ENCODE measurements at regions not wholly inside any gene's neighbourhood (a gene's known extent, or its start where the extent isn't known, plus 50 kb on each side); places are given as distances from the start of the nearest gene placed in this dataset.
A peak's percentile ranks its signal among the peaks of the same experiment; 100 is the strongest.
"Not testable (repeated sequence)": the region's sequence is repeated elsewhere in the genome, so short reads cannot be mapped to it uniquely, and the experiment has no call there.

DNA sequence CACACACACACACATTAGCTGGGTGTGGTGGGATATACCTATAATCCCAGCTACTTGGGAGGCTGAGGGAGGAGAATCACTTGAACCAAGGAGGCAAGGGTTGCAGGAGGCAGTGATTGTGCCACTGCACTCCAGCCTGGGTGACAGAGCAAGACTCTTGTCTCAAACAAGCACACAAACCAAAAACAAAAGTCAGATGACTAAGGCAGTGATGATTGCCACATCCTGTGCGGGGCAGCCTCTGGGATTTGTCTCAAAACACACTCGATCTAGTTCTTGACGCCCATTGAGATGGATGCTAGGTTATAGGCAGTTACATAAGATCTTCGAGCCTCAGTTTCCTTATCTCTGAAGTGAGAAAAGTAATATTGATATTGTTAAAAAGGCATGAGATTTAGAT, 57.8 kb upstream of the NBPF8 start:
- H3K27me3 ChIP-seq; H3K27ac ChIP-seq; H3K36me3 ChIP-seq; ATAC-seq; H3K9me3 ChIP-seq; H3K4me1 ChIP-seq; intact Hi-C loops (cut with DNase I); H3K4me3 ChIP-seq: not testable (repeated sequence)
- peak in 1 of 4 donors; percentile 34 for DNase-seq

DNA sequence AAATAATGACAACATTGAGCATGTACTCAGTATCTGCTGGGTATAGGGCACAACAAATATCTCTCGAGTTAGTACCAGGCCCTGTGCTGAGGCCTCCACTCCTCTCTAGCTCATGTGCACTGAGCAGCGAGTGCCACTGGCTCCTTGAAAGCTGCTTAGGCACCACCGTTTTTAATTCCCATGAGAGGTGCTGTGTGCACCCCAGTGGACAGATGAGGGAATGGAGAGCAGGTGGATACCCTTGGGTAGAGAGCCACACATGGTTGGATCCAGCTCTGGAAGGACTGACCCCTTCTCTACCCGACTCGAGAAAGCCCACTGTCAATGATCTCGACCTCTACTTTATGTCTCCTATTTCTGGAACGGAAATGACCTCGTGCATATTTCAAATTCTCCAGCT, 58.7 kb upstream of the NBPF8 start:
- intact Hi-C loops (cut with DNase I); H3K27me3 ChIP-seq; ATAC-seq: not testable (repeated sequence)

DNA sequence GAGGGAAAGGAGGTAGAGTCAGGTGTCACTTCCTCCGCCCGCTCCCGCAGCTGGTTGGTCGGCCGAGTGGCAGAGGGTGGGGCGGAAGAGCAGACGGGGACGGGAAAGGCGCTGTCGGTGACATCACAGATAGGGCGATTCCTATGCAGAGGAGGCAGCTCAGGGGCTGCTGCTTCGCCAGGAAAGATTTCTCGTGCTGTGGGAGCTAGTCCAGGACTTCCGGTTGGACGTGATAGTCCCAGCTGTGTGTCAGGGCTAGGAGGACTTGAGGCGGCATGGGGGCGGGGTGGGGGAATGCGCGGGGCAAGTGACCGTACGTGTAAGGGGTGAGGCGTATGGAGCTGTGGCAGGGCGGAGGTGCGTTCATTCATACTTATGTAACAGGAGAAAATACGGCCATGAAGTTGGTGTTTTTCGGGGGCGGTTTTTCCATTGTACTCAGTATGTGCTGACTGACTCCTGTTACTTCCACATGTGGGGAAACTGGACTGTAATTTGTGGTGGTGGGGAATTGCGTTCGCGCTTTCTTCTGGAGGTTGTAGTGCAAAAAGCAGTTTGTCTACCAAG, 60.1 kb upstream of the NBPF8 start:
- peak overlapping the region; percentile 39 to 58 for H3K27ac ChIP-seq
- peak overlapping the region in 1 of 2 donors; percentile 20 for H3K4me3 ChIP-seq

More for the DNA sequence above, 58.7 kb upstream of the NBPF8 start:
- not testable (repeated sequence) for H3K9me3 ChIP-seq, H3K36me3 ChIP-seq, H3K4me1 ChIP-seq, H3K4me3 ChIP-seq, H3K27ac ChIP-seq, DNase-seq
- TF ChIP-seq, protein P1, sequence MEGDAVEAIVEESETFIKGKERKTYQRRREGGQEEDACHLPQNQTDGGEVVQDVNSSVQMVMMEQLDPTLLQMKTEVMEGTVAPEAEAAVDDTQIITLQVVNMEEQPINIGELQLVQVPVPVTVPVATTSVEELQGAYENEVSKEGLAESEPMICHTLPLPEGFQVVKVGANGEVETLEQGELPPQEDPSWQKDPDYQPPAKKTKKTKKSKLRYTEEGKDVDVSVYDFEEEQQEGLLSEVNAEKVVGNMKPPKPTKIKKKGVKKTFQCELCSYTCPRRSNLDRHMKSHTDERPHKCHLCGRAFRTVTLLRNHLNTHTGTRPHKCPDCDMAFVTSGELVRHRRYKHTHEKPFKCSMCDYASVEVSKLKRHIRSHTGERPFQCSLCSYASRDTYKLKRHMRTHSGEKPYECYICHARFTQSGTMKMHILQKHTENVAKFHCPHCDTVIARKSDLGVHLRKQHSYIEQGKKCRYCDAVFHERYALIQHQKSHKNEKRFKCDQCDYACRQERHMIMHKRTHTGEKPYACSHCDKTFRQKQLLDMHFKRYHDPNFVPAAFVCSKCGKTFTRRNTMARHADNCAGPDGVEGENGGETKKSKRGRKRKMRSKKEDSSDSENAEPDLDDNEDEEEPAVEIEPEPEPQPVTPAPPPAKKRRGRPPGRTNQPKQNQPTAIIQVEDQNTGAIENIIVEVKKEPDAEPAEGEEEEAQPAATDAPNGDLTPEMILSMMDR (IDR thresholded peaks at IDR 0.05) = peak in 1 of 2 donors; percentile 13

DNA sequence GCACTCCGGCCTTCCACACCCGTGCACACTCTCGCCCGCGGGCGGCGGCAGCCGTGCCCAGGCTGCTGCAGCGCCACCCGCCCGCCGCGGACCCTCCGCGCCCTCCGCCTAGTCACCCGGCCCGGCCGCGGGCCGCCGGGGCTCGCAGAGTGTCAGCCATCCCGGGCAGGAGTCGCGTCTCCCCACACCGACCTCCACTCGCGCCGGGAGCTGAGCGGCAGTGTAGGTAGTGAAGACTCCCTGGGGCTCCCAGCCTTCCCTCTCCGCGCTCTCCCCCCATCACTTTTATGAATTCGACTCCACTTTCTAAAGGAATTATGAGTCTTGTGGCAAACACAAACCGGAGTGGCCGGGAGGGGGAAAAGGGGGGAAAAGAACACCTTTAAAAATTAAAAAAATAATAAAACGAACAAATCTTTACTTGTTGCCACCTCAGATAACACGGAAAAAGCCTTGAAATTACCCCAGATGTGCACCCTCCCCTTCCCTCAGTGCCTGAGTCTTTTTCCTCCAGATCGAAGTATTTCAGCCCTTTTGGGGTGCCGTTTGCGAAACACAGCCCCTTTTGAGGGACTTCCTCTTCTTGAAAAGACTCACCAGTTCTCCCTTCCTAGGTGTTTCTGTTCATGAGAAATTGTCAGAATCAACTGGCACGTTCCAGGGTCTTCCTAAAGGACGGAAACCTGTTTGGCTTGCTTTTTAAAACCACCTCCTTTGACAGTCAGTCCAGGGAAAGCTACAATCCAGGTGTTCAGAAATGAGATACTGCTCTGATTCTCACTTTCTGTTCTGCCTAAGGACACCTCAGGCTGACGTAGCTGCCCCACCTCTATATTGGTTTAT, 72.4 kb upstream of the NBPF8 start:
- not testable (repeated sequence) for H3K27ac ChIP-seq, ATAC-seq
- peak overlapping the region in 1 of 2 donors; percentile 23 for H3K4me3 ChIP-seq

More for the DNA sequence above, 60.1 kb upstream of the NBPF8 start:
- ATAC-seq = peak; percentile 100
- peak in 3 of 4 donors; percentile 43 to 54 (median 45) for DNase-seq
- intact Hi-C loops (cut with DNase I); H3K4me1 ChIP-seq; H3K27me3 ChIP-seq; H3K36me3 ChIP-seq; H3K9me3 ChIP-seq: not testable (repeated sequence)

DNA sequence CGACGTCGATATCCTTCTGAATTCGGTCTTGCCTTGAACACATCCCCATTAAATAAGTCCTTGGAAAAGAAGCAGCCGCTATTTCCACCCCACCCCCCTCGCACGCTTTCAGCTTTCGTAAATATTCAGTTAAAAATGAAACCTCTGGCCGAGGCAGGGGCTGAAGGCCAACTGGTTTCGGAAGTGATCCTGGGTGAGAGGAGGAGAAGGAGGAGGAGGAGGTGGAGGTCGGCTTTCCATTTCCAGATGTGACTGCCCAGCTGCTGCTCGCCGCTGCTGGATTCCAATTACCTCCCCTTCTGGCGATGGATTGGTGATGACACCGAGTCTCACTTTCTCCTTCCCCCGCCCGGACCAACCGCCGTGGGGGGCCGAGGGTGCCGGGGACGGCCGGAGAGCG, 73.1 kb upstream of the NBPF8 start:
- H3K4me3 ChIP-seq = peak overlapping the region in 1 of 2 donors; percentile 30
- H3K4me1 ChIP-seq; H3K9me3 ChIP-seq; H3K27ac ChIP-seq; ATAC-seq; H3K27me3 ChIP-seq; H3K36me3 ChIP-seq; intact Hi-C loops (cut with DNase I): not testable (repeated sequence)
- DNase-seq = peak in 1 of 4 donors; percentile 15

More for the DNA sequence above, 72.4 kb upstream of the NBPF8 start:
- DNase-seq = peak in 2 of 4 donors; percentile 34 to 68
- H3K4me1 ChIP-seq; H3K36me3 ChIP-seq; intact Hi-C loops (cut with DNase I); H3K27me3 ChIP-seq; H3K9me3 ChIP-seq: not testable (repeated sequence)

DNA sequence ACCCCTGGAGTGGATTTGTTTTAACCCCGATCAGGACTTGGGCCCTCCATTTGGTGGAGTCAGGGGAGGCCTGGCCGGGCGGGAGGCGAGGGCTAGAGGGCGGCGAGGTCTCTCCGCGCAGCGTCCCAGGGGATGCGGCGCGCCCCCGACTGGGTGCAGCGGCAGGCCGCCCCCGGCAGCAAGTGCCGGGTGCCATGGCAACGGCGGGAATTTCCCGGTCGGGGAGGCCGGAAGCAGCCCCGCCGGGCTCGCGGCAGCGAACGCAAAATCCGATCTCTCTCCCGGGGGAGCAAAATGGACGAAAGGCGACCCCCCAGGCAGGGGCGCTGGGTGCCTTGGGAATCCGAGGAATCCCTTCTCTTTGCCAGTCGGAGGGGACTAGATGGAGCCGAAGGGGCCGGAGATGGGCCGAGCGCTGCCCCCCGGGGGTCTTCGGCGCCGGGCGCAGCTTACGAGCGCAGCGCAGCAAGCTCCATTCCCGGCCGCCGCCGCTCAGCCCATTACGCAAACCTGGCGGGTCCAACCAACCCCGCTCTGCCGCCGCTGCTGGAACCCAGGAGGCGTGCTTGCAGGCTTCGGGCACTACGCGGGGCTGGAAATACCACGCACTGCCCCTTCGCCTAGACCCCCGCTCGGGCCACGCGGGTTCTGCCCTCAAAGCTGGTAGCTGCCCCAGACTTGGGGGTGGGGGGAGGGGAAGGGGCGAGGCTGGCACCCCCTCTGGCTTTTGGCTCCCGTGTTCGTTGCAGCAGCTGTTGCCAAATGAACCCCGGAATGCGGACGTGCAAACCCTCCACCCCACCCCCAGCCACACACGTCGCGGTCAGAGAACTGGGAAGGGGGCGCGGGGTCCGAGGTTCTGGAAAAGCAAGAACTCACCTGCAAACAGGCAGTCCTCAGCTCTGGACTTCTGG, 73.7 kb upstream of the NBPF8 start:
- intact Hi-C loops (cut with DNase I); ATAC-seq: not testable (repeated sequence)
- peak overlapping the region in 1 of 2 donors; percentile 78 for H3K27ac ChIP-seq

DNA sequence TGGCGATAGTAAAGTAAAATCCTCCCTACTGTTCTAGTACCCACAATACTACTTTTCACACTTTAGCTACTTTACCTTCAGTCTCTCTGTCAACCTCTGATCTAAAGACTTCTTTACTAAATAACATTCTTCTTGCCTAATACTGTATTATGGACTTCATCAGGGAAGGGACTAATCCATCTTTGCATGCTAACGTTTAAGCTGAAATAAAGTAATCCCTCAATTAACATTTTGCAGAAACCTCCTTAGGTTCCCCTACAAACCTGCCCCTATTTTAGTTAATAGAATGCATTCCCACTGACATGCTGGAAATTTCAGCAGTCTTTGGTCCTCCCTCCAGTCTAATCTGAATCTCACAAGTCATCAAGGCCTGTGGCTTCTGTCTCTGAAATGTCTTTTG, 99.1 kb upstream of the NBPF8 start:
- DNase-seq; ATAC-seq; H3K27ac ChIP-seq; H3K4me1 ChIP-seq; H3K9me3 ChIP-seq; intact Hi-C loops (cut with DNase I); H3K4me3 ChIP-seq; H3K36me3 ChIP-seq; H3K27me3 ChIP-seq: not testable (repeated sequence)

More for the DNA sequence above, 73.7 kb upstream of the NBPF8 start:
- not testable (repeated sequence) for H3K4me1 ChIP-seq, H3K27me3 ChIP-seq, H3K9me3 ChIP-seq, H3K36me3 ChIP-seq
- peak in 2 of 4 donors; percentile 34 to 59 for DNase-seq
- peak overlapping the region in 1 of 2 donors; percentile 40 for H3K4me3 ChIP-seq

DNA sequence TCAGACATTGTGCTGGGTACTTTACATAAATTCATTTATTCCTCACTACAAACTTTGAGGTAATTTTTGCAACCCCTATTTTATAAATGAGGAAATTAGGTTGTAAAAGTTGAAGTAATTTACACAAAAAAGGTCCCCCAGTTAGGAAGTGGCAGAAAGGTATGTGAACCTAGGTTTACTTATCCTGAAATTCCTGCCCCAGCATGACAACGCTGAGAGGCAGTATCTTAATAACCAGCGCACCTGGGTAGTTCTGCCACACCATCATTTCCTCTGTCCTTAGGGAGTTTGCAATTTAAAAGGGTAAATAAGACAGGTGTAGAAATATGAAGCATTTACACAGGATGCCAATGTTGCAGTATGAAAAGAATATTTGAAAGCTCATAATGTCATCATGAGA, 102.9 kb upstream of the NBPF8 start:
- ATAC-seq; H3K27me3 ChIP-seq; H3K4me1 ChIP-seq; H3K36me3 ChIP-seq; H3K4me3 ChIP-seq; H3K27ac ChIP-seq; H3K9me3 ChIP-seq; DNase-seq; intact Hi-C loops (cut with DNase I): not testable (repeated sequence)

DNA sequence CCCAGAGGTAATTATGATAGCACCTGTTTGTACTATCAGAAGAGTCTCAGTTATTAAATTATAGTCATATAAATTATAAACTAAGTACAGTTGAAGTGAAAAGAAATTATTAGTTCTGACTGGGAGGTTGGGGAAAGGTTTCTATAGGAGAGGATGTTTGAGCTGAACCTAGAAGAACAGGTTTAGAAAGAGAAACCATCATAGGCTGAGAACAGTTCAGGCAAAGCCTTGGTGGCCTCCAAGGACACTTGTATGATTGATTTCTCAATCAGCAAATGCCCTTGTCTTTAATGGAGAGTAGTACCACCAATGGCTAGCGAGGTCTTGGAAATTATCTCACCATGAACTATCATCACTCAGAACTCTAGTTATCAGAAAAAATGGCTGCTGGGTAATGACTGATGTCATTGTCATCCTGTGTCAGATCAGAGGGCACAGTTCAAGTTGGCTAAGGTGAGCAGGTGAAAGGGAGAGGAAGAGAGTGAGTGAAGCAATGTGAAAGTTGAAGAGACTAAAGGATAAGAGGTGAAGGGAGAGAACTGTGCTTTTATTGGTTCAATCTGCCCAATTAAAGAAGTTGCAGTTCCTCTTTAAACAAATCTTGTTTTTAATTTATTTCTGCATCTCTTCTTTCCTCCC, 105.8 kb upstream of the NBPF8 start:
- H3K4me3 ChIP-seq; intact Hi-C loops (cut with DNase I); H3K27me3 ChIP-seq; H3K9me3 ChIP-seq; H3K4me1 ChIP-seq; DNase-seq; H3K36me3 ChIP-seq; H3K27ac ChIP-seq: not testable (repeated sequence)
- peak; percentile 61 for ATAC-seq

DNA sequence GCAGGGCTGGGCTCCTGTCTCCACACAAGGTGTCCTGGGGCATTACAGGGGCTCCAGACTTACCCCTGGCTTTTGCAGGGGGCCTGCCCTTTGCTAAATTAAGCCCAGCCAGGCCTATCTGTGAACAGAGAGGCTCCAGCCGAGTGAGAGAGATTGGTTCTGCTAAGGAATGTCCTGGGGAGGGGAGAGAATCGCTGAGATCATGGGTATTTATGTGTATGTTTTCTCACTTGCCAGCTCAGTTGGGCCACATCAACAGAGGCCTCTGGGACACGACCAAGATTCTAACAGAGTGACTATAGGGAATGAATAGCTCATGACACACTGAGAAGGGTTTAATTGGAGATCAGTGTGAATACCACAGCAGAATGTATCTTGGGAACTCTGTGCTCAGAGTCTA, 109.8 kb upstream of the NBPF8 start:
- H3K4me3 ChIP-seq; H3K27me3 ChIP-seq; DNase-seq; H3K27ac ChIP-seq; H3K9me3 ChIP-seq; intact Hi-C loops (cut with DNase I); H3K36me3 ChIP-seq; H3K4me1 ChIP-seq: not testable (repeated sequence)
- peak; percentile 64 for ATAC-seq

DNA sequence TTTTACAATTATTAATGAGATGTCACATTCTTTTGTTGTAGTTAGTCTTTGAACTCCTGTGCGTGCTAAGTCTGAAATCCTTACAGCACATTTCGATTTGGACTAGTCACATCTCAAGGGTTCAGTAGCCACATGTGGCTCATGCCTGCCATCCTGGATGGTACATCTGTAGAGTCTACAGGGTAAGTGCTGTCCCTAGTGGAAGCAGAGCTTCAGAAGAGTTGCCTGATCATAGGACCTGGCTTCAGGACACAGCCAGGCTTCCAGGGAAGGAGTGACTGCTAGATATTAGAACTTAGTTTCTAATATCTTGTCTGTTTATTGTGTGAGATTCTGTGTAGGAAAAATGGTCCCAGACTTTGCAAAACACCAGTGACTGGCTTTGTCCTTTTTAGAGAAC, 110.5 kb upstream of the NBPF8 start:
- H3K4me1 ChIP-seq; DNase-seq; H3K36me3 ChIP-seq; intact Hi-C loops (cut with DNase I); H3K27ac ChIP-seq; ATAC-seq; H3K27me3 ChIP-seq; H3K9me3 ChIP-seq; H3K4me3 ChIP-seq: not testable (repeated sequence)
